Left hindlimb (tissue), 1 donor: ENCODE measurements at regions not wholly inside any gene's neighbourhood (a gene's known extent, or its start where the extent isn't known, plus 50 kb on each side); places are given as distances from the start of the nearest gene placed in this dataset.
"Not testable (repeated sequence)": the region's sequence is repeated elsewhere in the genome, so short reads cannot be mapped to it uniquely, and the experiment has no call there.

Source experiments
- DNase-seq: peaks from one replicate; pipeline ENCODE4 v3.0.0-alpha.2; 2018

- no peak for DNase-seq
Observed at GRCh38 chr4:123682931-123683330, 286.3 kb downstream of the SPRY1 start.

GRCh38 chr4:123684937-123685336 lies 288.3 kb downstream of the SPRY1 start:
- DNase-seq, result not testable (repeated sequence)

GRCh38 chr4:123695531-123695930 lies 298.9 kb downstream of the SPRY1 start:
- DNase-seq, result not testable (repeated sequence)

- no peak for DNase-seq
Observed at GRCh38 chr4:123696687-123697086, 300.1 kb downstream of the SPRY1 start.

GRCh38 chr4:123698556-123698955 lies 302.0 kb downstream of the SPRY1 start:
- DNase-seq, result no peak

- DNase-seq, result peak; percentile 39
Observed at GRCh38 chr4:123699880-123700771, 303.5 kb downstream of the SPRY1 start.

- DNase-seq, result no peak
Observed at GRCh38 chr4:123701131-123701575, 304.6 kb downstream of the SPRY1 start.

- no peak for DNase-seq
Observed at GRCh38 chr4:123705419-123705818, 308.8 kb downstream of the SPRY1 start.

- no peak for DNase-seq
Observed at GRCh38 chr4:123706973-123707372, 310.4 kb downstream of the SPRY1 start.

GRCh38 chr4:123708902-123709301 lies 312.3 kb downstream of the SPRY1 start:
- DNase-seq, result no peak

- DNase-seq, result no peak
Observed at GRCh38 chr4:123709336-123709735, 312.7 kb downstream of the SPRY1 start.

GRCh38 chr4:123731035-123731434 lies 334.4 kb downstream of the SPRY1 start:
- no peak for DNase-seq

- DNase-seq, result no peak
Observed at GRCh38 chr4:123737156-123737555, 340.6 kb downstream of the SPRY1 start.

- no peak for DNase-seq
Observed at GRCh38 chr4:123739806-123740205, 343.2 kb downstream of the SPRY1 start.

GRCh38 chr4:123740236-123740635 lies 343.6 kb downstream of the SPRY1 start:
- no peak for DNase-seq

- no peak for DNase-seq
Observed at GRCh38 chr4:123741906-123742305, 345.3 kb downstream of the SPRY1 start.

- DNase-seq, result no peak
Observed at GRCh38 chr4:123743848-123744247, 347.3 kb downstream of the SPRY1 start.

GRCh38 chr4:123744664-123745290 lies 348.2 kb downstream of the SPRY1 start:
- DNase-seq, result no peak

- DNase-seq, result no peak
Observed at GRCh38 chr4:123747016-123747415, 350.4 kb downstream of the SPRY1 start.

GRCh38 chr4:123748806-123749205 lies 352.2 kb downstream of the SPRY1 start:
- DNase-seq, result no peak

GRCh38 chr4:123749383-123749782 lies 352.8 kb downstream of the SPRY1 start:
- DNase-seq, result no peak

- peak; percentile 53 for DNase-seq
Observed at GRCh38 chr4:123750044-123750443, 353.4 kb downstream of the SPRY1 start.

GRCh38 chr4:123755655-123756054 lies 359.1 kb downstream of the SPRY1 start:
- no peak for DNase-seq

GRCh38 chr4:123767806-123768205 lies 371.2 kb downstream of the SPRY1 start:
- no peak for DNase-seq
